ENCODE measurements at regions not wholly inside any gene's neighbourhood (a gene's known extent, or its start where the extent isn't known, plus 50 kb on each side); places are given as distances from the start of the nearest gene placed in this dataset.

DNA sequence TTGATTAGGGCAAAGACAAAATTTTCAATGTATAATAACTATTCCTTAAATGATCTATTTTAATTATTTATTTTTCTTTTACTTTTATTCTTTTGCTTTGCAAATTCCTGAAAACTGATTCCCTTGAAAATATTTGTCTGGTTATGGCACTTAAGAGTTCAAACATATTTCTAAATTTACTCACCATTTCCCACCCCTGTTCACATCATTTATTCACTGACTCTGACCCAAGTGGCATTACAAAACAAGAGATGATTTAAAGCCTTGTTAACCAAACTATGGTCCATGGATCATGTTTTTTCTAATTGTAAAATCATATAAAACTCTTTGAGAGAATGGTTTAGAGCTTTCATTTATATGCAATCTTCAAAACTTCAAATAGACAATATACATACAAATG, 1256.1 kb upstream of the LRRN3 start:
- H3K4me3 ChIP-seq (replicated peaks; ENCODE audit: insufficient read depth, low read length), result no peak overlapping the region
- no peak for DNase-seq (ENCODE audit: low read depth in 1 of 2, low spot score in 1 of 2)
- no peak for TF ChIP-seq POLR2AphosphoS5 (IDR thresholded peaks at IDR 0.05; ENCODE audit: low read depth)
- TF ChIP-seq SPI1 (IDR thresholded peaks at IDR 0.05; ENCODE audit: borderline replicate concordance, low read depth), result no peak
- TF ChIP-seq GABPA (IDR thresholded peaks at IDR 0.05; ENCODE audit: low read depth), result no peak
- TF ChIP-seq, protein P1, sequence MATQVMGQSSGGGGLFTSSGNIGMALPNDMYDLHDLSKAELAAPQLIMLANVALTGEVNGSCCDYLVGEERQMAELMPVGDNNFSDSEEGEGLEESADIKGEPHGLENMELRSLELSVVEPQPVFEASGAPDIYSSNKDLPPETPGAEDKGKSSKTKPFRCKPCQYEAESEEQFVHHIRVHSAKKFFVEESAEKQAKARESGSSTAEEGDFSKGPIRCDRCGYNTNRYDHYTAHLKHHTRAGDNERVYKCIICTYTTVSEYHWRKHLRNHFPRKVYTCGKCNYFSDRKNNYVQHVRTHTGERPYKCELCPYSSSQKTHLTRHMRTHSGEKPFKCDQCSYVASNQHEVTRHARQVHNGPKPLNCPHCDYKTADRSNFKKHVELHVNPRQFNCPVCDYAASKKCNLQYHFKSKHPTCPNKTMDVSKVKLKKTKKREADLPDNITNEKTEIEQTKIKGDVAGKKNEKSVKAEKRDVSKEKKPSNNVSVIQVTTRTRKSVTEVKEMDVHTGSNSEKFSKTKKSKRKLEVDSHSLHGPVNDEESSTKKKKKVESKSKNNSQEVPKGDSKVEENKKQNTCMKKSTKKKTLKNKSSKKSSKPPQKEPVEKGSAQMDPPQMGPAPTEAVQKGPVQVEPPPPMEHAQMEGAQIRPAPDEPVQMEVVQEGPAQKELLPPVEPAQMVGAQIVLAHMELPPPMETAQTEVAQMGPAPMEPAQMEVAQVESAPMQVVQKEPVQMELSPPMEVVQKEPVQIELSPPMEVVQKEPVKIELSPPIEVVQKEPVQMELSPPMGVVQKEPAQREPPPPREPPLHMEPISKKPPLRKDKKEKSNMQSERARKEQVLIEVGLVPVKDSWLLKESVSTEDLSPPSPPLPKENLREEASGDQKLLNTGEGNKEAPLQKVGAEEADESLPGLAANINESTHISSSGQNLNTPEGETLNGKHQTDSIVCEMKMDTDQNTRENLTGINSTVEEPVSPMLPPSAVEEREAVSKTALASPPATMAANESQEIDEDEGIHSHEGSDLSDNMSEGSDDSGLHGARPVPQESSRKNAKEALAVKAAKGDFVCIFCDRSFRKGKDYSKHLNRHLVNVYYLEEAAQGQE (IDR thresholded peaks at IDR 0.05; ENCODE audit: insufficient replicate concordance, low read depth), result no peak
- TF ChIP-seq, protein P2, sequence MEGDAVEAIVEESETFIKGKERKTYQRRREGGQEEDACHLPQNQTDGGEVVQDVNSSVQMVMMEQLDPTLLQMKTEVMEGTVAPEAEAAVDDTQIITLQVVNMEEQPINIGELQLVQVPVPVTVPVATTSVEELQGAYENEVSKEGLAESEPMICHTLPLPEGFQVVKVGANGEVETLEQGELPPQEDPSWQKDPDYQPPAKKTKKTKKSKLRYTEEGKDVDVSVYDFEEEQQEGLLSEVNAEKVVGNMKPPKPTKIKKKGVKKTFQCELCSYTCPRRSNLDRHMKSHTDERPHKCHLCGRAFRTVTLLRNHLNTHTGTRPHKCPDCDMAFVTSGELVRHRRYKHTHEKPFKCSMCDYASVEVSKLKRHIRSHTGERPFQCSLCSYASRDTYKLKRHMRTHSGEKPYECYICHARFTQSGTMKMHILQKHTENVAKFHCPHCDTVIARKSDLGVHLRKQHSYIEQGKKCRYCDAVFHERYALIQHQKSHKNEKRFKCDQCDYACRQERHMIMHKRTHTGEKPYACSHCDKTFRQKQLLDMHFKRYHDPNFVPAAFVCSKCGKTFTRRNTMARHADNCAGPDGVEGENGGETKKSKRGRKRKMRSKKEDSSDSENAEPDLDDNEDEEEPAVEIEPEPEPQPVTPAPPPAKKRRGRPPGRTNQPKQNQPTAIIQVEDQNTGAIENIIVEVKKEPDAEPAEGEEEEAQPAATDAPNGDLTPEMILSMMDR (IDR thresholded peaks at IDR 0.05; ENCODE audit: insufficient read depth, low read length), result no peak
- no peak overlapping the region for H3K27ac ChIP-seq (replicated peaks)
- no peaks in the 10 kb centered on the region for H3K27me3 ChIP-seq (ENCODE audit: insufficient read depth, poor library complexity, severe bottlenecking)

DNA sequence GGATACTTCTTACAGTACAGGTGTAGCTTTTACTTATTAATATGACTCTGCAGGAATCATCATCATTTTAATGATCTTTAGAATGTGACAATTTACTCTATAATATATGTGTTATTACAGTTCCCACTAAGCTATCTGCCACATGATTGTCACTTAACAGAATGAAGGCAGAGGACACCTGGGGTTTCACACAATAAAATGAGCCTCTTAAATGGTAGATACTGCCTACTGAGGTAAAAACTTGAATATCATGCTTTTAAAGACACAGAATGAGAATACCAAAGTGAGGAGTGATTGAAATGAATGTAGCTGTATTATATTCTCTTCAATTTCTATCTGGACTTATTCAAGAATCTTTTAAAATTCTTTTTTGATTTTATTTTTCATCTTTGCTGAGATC, 1255.3 kb upstream of the LRRN3 start:
- no peak for DNase-seq (ENCODE audit: low read depth in 1 of 2, low spot score in 1 of 2)
- TF ChIP-seq, protein P1 (IDR thresholded peaks at IDR 0.05; ENCODE audit: insufficient replicate concordance, low read depth), result no peak
- TF ChIP-seq, protein P2 (IDR thresholded peaks at IDR 0.05; ENCODE audit: insufficient read depth, low read length), result no peak
- TF ChIP-seq POLR2AphosphoS5 (IDR thresholded peaks at IDR 0.05; ENCODE audit: low read depth), result no peak
- TF ChIP-seq SPI1 (IDR thresholded peaks at IDR 0.05; ENCODE audit: borderline replicate concordance, low read depth), result no peak
- TF ChIP-seq GABPA (IDR thresholded peaks at IDR 0.05; ENCODE audit: low read depth), result no peak
- no peak overlapping the region for H3K4me3 ChIP-seq (replicated peaks; ENCODE audit: insufficient read depth, low read length)
- H3K27me3 ChIP-seq (ENCODE audit: insufficient read depth, poor library complexity, severe bottlenecking), result no peaks in the 10 kb centered on the region
- no peak overlapping the region for H3K27ac ChIP-seq (replicated peaks)

DNA sequence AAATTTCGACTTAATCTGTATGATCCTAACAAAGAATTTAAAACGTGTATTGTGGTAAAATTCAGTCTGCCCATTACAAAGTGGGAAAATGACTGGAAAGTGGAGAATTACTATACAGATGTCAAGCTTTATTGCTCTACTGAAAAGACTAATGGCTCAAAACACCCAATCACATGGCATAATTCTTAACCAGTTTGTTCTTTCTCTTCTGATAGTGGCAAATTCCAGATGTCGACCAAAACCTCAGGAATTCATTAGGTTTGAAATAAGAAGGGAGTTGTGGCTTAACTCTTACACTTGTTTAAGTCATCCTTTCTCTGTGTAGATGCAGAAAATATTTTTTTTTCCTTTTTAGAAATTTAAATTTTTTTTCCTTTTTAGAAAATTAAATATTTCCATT, 1254.9 kb upstream of the LRRN3 start:
- H3K4me3 ChIP-seq (replicated peaks; ENCODE audit: insufficient read depth, low read length), result no peak overlapping the region
- no peak overlapping the region for H3K27ac ChIP-seq (replicated peaks)
- H3K27me3 ChIP-seq (ENCODE audit: insufficient read depth, poor library complexity, severe bottlenecking), result no peaks in the 10 kb centered on the region
- TF ChIP-seq POLR2AphosphoS5 (IDR thresholded peaks at IDR 0.05; ENCODE audit: low read depth), result no peak
- TF ChIP-seq, protein P2 (IDR thresholded peaks at IDR 0.05; ENCODE audit: insufficient read depth, low read length), result no peak
- TF ChIP-seq, protein P1 (IDR thresholded peaks at IDR 0.05; ENCODE audit: insufficient replicate concordance, low read depth), result no peak
- TF ChIP-seq SPI1 (IDR thresholded peaks at IDR 0.05; ENCODE audit: borderline replicate concordance, low read depth), result no peak
- DNase-seq (ENCODE audit: low read depth in 1 of 2, low spot score in 1 of 2), result no peak

All from HL-60 (cell line).